Bone marrow (tissue), 2 donors: ENCODE measurements at regions not wholly inside any gene's neighbourhood (a gene's known extent, or its start where the extent isn't known, plus 50 kb on each side); places are given as distances from the start of the nearest gene placed in this dataset.

ENCODE experiments used
- DNase-seq, 2 donors: peaks; one replicate each; lab custom pipeline; 2025; lab: John Stamatoyannopoulos, UW

- no peak for DNase-seq
These were observed 282.4 kb upstream of the GRM7 start for GRCh38 chr3:6578526-6578925.

- no peak for DNase-seq
These were observed 280.1 kb upstream of the GRM7 start for GRCh38 chr3:6580808-6581207.

GRCh38 chr3:6585360-6585759 is 275.6 kb upstream of the GRM7 start:
- no peak for DNase-seq

- no peak for DNase-seq
These were observed 260.7 kb upstream of the GRM7 start for GRCh38 chr3:6600237-6600636.

DNA sequence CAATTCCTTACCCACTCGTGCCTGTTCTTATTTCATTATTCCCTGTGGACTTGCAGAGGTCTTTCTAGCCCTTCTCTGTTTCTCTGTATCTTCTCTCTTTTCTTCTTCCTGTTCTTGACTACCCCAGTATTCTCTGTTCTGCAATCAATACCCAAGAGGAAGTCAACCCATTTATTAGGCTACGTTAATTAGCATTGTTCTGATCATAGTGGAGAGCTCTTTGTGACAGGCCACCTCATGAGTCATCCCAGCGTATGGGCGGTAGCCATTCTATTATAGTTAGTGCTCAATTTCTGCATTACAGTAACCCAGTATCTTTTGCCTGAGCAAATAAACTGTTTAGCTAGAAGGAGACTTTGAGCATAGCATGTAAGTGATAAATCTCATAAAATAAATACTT is 259.5 kb upstream of the GRM7 start:
- no peak for DNase-seq

DNA sequence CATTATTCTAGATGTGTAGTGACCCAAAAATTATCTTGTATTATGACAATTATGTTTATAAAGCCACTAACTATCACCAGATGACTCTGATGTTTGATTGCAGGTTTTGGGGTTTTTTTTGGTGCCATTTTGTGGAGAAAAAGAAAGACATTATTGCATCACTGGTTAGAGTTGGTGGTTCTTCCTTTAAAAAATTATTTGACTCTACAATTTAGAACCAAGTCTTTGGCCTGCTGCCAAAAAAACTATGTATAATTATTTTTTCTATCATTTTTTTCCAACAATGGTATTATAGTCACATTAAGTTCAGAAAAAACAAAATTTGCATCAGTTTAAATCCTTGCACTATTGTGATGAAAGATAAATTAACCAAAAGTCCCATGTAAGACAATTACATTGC is 258.6 kb upstream of the GRM7 start:
- no peak for DNase-seq

DNA sequence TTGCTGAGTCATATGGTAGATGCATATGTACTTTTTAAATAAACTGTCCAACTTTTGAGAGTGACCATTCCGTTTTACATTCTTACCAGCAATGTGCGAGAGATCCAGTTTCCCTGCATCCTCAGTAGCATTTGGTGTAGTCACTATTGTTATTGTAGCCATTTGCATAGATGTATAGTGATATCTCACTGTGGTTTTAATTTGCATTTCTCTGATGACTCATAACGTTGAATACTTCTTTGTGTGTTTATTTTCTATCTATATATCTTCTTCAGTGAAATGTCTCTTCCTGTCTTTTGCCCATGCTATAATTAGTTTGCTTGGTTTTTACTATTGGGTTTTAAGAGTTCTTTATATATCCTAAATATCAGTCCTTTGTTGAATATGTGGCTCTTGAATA is 255.7 kb upstream of the GRM7 start:
- DNase-seq: no peak

- DNase-seq: no peak
These were observed 252.1 kb upstream of the GRM7 start for GRCh38 chr3:6608843-6609242.

GRCh38 chr3:6612034-6612616 is 248.8 kb upstream of the GRM7 start:
- no peak for DNase-seq

GRCh38 chr3:6622260-6622659 is 238.7 kb upstream of the GRM7 start:
- DNase-seq: no peak

GRCh38 chr3:6622712-6623111 is 238.2 kb upstream of the GRM7 start:
- DNase-seq: no peak

DNA sequence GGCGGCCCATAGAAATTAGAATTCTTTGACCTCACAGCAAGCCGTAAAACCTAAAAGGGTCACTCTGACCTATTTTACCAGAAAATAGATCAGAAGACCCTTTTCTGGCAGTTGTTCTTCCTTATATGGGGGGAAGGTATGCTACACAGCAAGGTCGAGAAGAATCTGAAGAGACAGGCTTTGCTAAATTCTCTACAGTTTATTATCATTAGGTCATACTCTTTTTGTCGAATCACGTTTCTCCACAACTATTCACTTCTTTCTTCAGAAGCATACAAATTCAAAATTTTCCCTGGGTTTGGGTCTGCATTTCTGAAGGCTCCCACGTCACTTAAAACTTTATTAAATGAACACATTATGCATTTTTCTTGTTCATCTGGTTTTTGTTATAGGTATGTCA is 229.5 kb upstream of the GRM7 start:
- no peak for DNase-seq

GRCh38 chr3:6640907-6641306 is 220.0 kb upstream of the GRM7 start:
- DNase-seq: no peak

DNA sequence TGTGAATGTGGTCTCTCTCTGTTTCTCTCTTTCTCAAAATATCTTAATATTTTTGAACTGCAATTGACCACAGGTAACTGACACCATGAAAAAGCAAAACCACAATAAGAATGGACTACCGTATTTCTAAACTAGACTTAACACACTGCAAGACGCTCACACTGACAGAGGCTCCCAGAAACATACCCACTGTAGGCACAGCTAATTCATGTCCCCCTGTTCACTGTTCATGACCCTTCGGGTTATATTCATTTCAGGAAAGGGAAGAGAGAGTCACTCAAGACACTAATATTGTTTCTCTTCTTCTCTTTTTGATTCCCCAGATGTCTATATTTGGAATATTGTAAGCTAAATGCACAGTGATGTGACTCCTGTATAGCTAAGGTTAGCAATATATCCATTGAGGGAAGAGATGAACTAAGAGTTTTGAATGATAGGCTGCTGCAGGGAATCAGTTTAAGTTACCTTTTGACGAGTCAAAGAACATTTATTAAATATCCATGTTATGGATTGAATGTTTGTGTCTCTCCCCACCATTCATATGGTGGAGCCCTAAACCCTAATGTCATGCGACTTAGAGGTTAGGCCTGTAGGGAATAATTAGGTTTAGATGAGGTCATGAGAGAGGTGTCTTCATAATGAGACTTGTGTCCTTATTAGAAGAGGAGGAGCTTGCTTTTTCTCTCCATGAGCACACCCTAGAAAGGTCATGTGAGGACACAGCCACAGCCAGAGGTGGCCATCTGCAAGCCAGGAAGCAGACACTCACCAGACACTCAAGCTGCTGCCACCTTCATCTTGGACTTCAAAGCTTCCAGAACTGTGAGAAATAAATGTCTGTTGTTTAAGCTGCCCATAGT is 216.6 kb upstream of the GRM7 start:
- no peak for DNase-seq

DNA sequence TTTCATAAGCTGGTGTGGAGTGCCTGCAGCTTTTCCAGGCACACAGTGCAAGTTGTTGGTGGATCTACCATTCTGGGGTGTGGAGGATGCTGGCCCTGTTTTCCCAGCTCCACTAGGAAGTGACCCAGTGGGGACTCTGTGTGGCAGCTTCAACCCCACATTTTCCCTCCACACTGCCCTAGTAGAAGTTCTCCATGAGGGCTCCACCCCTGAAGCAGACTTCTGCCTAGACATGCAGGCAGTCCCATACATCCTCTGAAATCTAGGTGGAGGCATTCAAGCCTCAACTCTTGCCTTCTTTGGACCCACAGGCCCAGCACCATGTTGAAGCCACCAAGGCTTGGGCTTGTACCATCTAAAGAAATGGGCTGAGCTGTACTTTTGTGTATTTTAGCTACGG is 206.2 kb upstream of the GRM7 start:
- no peak for DNase-seq

DNA sequence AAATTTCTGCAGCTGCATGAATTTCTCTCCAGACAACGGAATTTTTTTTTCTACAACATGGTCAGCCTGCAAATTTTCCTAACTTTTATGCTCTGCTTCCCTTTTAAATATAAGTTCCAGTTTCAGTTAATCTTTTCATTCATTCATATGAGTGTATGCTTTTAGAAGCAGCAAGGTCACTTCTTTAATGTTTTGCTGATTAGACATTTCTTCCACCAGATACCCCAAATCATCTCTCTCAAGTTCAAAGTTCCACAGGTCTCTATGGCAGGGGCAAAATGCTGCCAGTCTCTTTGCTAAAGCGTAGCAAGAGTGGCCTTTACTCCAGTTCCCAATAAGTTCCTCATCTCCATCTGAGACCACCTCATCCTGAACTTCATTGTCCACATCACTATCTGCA is 205.6 kb upstream of the GRM7 start:
- no peak for DNase-seq

DNA sequence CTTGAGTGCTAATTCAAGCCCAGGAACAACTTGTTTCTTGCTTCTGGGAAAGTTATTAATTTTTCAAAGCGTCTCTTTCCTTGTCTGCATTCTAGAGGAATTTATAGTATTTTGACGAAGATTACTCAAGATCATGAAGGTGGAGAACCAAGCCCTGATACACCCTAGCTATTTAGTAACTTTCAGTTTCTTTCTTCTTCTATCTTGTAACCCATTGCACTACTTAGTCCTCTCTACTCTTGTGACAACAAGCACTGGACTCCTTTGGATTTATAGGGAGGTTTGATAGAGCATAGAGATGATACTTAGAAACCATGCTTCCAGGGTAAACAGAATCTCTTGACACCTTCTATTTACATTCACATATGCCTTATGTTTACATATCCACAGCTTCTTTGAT is 203.3 kb upstream of the GRM7 start:
- no peak for DNase-seq

GRCh38 chr3:6667354-6667753 is 193.6 kb upstream of the GRM7 start:
- DNase-seq: no peak

GRCh38 chr3:6671363-6671762 is 189.6 kb upstream of the GRM7 start:
- DNase-seq: no peak

- no peak for DNase-seq
These were observed 181.4 kb upstream of the GRM7 start for GRCh38 chr3:6679510-6679909.

GRCh38 chr3:6680119-6680806 is 180.7 kb upstream of the GRM7 start:
- no peak for DNase-seq

- no peak for DNase-seq
These were observed 163.6 kb upstream of the GRM7 start for GRCh38 chr3:6697285-6697684.

- no peak for DNase-seq
These were observed 163.2 kb upstream of the GRM7 start for GRCh38 chr3:6697722-6698121.
